ENCODE measurements at regions not wholly inside any gene's neighbourhood (a gene's known extent, or its start where the extent isn't known, plus 50 kb on each side); places are given as distances from the start of the nearest gene placed in this dataset.

- intact Hi-C loops (cut with DNase I) = no loop called here
- WGBS, 2 donors = 88 to 95% methylated on average over 4 of the region's 4 CpGs
- no peak for DNase-seq
- Histone ChIP-seq H3K9me3 (no peaks in the 10 kb centered on the region), H3K4me3 (replicated peaks in 1 of 3) (no peak overlapping the region), H3K4me1 (no peaks in the 10 kb centered on the region), H3K27ac (no peak overlapping the region), H3K36me3 (no peaks in the 10 kb centered on the region), H3K27me3 (no peaks in the 10 kb centered on the region)
- TF ChIP-seq, protein P1, sequence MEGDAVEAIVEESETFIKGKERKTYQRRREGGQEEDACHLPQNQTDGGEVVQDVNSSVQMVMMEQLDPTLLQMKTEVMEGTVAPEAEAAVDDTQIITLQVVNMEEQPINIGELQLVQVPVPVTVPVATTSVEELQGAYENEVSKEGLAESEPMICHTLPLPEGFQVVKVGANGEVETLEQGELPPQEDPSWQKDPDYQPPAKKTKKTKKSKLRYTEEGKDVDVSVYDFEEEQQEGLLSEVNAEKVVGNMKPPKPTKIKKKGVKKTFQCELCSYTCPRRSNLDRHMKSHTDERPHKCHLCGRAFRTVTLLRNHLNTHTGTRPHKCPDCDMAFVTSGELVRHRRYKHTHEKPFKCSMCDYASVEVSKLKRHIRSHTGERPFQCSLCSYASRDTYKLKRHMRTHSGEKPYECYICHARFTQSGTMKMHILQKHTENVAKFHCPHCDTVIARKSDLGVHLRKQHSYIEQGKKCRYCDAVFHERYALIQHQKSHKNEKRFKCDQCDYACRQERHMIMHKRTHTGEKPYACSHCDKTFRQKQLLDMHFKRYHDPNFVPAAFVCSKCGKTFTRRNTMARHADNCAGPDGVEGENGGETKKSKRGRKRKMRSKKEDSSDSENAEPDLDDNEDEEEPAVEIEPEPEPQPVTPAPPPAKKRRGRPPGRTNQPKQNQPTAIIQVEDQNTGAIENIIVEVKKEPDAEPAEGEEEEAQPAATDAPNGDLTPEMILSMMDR (IDR thresholded peaks at IDR 0.05) = no peak
- no peak for TF ChIP-seq POLR2A (IDR thresholded peaks at IDR 0.05)
Observed at GRCh38 chr2:207251022-207251421, 85.3 kb upstream of the KLF7 start.

DNA sequence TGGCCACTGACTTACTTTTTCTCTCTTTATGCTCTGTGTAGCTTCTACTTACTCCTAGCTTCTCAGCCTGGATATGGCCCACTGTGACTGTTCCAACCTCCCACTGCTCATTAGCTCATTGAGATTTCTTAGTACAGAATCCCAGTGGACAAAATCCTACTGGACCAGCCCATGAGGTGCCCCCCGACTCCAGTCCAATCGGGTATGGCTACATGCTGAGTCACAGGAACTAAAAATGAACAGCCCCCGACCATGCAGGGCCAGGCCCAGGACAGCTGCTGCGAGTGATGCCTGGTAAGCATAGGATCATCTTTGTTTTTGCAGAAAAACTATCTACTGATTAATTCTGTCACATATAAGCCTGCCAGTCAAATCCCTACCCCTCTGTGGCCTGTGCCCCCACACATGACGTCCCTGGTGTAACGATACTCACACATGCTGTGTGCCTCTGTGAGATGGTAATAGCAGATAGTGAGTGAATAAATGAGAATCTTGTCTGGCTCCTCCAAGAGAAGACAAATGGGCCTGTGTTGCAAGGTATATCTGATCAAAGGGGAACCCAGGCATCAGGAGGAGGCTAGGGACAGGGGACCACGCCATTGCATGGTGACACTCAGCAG is 85.9 kb upstream of the KLF7 start:
- Histone ChIP-seq H3K27ac (no peak overlapping the region), H3K4me1 (no peaks in the 10 kb centered on the region)

GRCh38 chr2:207252416-207252815 is 86.7 kb upstream of the KLF7 start:
- H3K4me1 ChIP-seq = no peaks in the 10 kb centered on the region
- no peaks in the 10 kb centered on the region for H3K36me3 ChIP-seq
- TF ChIP-seq, protein P1 (IDR thresholded peaks at IDR 0.05) = no peak
- no peak for TF ChIP-seq POLR2A (IDR thresholded peaks at IDR 0.05)
- H3K27me3 ChIP-seq = no peaks in the 10 kb centered on the region
- H3K27ac ChIP-seq = no peak overlapping the region
- WGBS, 2 donors = 65 to 79% methylated on average over 1 of the region's 1 CpG
- DNase-seq = no peak
- no peaks in the 10 kb centered on the region for H3K9me3 ChIP-seq
- H3K4me3 ChIP-seq (replicated peaks in 1 of 3) = no peak overlapping the region
- intact Hi-C loops (cut with DNase I) = no loop called here

More for the DNA sequence above, 85.9 kb upstream of the KLF7 start:
- Histone ChIP-seq H3K27me3 (no peaks in the 10 kb centered on the region), H3K36me3 (no peaks in the 10 kb centered on the region), H3K9me3 (no peaks in the 10 kb centered on the region), H3K4me3 (replicated peaks in 1 of 3) (no peak overlapping the region)
- DNase-seq = no peak
- intact Hi-C loops (cut with DNase I) = no loop called here
- TF ChIP-seq, protein P1 (IDR thresholded peaks at IDR 0.05) = no peak
- no peak for TF ChIP-seq POLR2A (IDR thresholded peaks at IDR 0.05)
- WGBS, 2 donors = 90 to 93% methylated on average over 7 of the region's 7 CpGs

GRCh38 chr2:207252979-207253645 is 87.4 kb upstream of the KLF7 start:
- TF ChIP-seq, protein P1 (IDR thresholded peaks at IDR 0.05) = no peak
- TF ChIP-seq POLR2A (IDR thresholded peaks at IDR 0.05) = no peak
- H3K27ac ChIP-seq = no peak overlapping the region
- no peak for DNase-seq
- no peaks in the 10 kb centered on the region for H3K4me1 ChIP-seq
- intact Hi-C loops (cut with DNase I) = no loop called here
- H3K27me3 ChIP-seq = no peaks in the 10 kb centered on the region
- H3K4me3 ChIP-seq (replicated peaks in 1 of 3) = no peak overlapping the region
- WGBS, 2 donors = 80% methylated on average over 4 of the region's 4 CpGs
- H3K36me3 ChIP-seq = no peaks in the 10 kb centered on the region
- no peaks in the 10 kb centered on the region for H3K9me3 ChIP-seq

DNA sequence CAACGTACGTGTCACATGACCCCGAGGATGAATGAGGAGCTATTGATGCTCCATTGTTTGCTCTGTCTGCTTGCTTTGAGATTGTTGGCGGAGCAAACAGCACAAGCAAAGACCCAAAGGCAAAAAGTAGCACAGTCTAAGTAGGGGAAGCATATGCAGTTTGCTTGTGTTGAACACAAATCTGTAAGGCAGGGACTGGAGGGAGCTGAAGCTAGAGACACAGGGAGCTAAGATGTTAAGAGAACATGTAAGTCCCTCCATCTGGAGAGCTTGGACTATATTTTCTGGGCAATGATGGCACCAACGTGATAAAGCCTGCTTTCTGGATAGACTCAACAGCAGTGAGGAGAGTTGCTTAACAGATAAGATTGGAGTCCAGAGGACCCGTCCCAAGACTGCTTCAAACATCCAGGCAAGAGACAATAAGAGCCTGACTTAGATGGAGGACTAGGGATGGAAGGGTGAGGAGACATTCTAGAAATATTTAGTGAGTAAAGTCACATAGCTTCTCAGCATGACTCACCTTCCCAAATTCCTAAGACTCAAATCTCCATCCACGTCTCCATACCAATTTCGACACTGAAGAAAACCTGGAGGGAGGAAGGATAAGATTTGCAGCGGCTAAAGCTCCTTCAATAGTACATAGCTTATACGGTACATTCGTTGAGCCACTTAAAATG is 88.1 kb upstream of the KLF7 start:
- peaks cover 0 to 6% of the 10 kb centered on the region in 2 donors for H3K4me1 ChIP-seq
- 73 to 78% methylated on average over 11 of the region's 11 CpGs for WGBS, 2 donors

More for the DNA sequence above, 88.1 kb upstream of the KLF7 start:
- intact Hi-C loops (cut with DNase I) = no loop called here
- no peak for DNase-seq
- H3K27ac ChIP-seq = no peak overlapping the region
- no peak overlapping the region for H3K4me3 ChIP-seq (replicated peaks in 1 of 3)
- H3K27me3 ChIP-seq = no peaks in the 10 kb centered on the region
- no peaks in the 10 kb centered on the region for H3K36me3 ChIP-seq
- H3K9me3 ChIP-seq = no peaks in the 10 kb centered on the region
- TF ChIP-seq POLR2A (IDR thresholded peaks at IDR 0.05) = no peak
- TF ChIP-seq, protein P1 (IDR thresholded peaks at IDR 0.05) = no peak

Measured in thyroid gland (tissue), 4 donors.